NCI-H2227 (cell line): ENCODE measurements at regions not wholly inside any gene's neighbourhood (a gene's known extent, or its start where the extent isn't known, plus 50 kb on each side); places are given as distances from the start of the nearest gene placed in this dataset.

Experiments used
- DNase-seq: peaks from one replicate; lab custom pipeline; 2025; ENCODE audit not compliant: unreplicated experiment; lab: John Stamatoyannopoulos, UW

DNA sequence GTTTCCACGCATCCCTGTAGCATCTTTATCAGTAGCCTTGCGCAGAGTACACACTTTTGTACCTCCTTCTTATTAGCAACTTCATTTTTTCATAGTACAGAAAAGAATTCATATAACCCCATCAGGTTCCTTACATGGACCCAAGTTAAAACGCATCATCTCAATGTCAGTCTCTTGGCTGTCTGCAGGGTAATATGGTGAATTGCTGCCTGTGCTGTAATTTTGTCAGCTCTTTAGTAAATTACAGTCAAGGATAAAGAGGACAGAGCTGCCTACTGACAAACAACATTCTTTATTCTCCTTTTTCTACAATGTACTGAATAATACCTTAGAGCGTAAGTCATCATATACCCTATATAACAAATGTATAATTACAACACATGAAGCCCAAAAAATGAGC, 222.5 kb downstream of the MRPL39 start:
- no peak for DNase-seq

- DNase-seq: no peak
Observed at GRCh38 chr21:25383545-25383944, 223.7 kb downstream of the MRPL39 start.

GRCh38 chr21:25381936-25382452, 225.3 kb downstream of the MRPL39 start:
- DNase-seq: no peak

- no peak for DNase-seq
Observed at GRCh38 chr21:25375675-25376074, 231.6 kb downstream of the MRPL39 start.

DNA sequence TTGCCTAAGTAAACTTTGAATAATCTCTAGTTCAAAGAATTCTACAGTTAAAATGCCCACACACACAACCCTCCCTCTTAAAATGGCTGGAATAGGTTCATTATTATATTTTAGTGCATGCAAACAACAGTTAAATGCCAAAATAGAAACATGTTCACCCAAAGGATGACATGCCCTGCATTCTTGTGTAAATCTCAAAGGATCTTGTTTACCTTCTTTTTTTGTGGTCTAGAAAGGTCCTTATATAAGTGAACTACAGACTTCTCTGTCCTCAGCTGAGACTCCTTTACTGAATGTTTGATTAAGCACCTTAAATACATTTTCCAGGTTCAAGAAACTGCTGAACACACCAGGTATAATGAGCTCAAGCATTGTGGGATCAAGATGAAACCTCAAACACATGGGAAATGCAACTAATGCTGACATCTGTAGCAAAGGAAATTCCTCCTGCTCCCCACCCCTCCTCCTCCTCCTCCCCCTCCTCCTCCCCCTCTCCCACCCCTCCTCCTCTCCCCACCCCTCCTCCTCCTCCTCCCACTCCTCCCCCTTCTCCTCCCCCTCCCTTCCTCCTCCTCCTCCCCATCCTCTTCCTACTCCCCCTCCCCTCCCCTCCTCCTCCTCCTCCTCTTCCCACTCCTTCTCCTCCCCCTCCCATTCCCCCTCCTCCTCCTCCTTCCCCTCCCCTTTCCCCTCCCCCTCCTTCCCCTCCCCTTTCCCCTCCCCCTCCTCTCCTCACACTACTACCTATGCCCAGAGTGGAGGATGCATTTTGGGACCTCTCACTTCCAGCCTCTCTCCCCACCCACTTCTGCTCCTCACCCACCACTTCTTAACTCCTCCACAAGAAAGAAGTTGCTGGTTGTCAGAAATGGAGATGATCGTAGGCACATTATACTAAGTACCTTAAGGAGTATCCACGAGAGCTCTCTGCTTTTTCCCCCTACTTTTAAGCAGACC, 233.9 kb downstream of the MRPL39 start:
- no peak for DNase-seq

DNA sequence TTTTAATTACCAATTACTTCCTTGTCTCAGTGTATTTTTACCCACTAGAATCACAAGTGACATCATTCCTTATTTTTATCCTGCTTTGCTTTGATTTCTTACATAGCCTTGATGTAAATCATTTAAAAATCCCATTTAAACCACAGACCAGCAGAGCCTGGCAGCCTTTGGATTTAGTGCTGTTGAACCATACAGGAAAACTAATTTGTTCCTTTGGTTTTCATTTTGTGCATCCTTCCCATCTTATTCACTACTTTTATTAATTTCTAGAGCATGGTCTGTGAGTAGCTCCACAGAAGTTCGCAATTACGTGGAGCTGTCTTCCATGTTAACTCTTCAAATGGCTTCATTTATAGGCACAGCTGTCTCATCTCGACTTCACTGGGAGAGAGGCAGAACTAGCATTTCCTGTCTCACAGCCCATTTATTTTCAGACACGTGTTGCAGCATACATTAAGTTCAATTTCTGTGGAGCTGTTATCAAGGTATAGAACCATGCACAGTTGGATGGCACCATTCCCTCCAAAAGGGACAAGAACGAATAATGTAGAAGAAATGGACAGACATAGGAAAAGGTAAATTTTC, 235.3 kb downstream of the MRPL39 start:
- DNase-seq: no peak

GRCh38 chr21:25370311-25370744, 237.0 kb downstream of the MRPL39 start:
- no peak for DNase-seq

DNA sequence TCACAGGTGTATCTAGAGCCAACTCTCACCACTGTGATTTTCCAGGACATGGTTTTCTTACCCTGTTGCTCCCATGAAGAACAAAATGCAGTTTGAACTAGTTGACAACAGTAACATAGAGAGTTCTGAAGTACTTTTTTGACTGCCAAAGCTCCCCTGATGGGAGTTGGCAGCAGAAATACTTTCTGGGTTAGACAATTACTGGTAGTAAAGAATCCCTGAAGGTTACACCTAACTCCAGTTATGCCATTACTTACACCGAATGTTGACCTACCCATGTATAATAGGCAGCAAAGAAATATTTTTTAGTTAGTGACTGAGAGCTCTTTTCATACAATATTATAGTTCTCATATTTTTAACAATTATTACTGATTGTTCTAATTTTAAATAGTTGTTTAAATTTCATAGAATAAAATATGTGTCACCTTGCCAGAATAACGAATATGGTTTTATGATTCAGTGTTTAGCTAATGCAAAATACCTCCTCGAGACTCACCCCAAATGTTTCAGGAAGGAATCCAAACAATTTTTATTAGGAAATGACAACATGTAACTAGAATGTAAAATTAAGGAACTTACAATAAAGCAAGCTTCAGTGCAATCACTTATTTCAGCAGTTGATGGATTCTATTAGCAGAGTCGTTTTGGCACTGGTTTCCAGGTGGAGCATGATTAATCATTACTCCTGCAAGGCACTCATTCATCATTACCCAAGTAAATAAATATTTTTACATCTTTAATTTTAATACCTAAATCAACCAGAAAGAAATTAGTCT, 237.6 kb downstream of the MRPL39 start:
- DNase-seq: no peak

- DNase-seq: no peak
Observed at GRCh38 chr21:25368531-25368930, 238.8 kb downstream of the MRPL39 start.

DNA sequence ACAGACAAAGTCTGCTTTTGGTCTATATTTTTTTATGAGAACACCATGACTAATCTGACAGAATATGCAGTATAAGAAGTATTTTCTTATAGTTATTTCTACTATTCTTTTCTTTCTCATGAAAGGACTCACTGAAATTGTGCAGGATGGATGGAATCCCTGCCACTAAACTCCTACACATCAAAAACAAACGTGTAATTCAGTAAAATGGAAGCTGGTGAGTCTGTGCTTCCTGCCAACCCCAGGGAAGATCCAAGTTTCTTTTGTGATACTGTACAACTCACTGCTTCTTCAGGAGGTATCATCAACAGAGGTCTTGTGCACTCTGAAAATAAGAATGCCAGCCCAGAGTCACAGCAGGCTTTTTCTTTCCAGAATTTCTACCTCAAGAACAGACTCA, 241.2 kb downstream of the MRPL39 start:
- no peak for DNase-seq

- DNase-seq: no peak
Observed at GRCh38 chr21:25362375-25363267, 244.7 kb downstream of the MRPL39 start.

GRCh38 chr21:25361765-25362164, 245.5 kb downstream of the MRPL39 start:
- DNase-seq: no peak

- DNase-seq: no peak
Observed at GRCh38 chr21:25361097-25361496, 246.2 kb downstream of the MRPL39 start.

GRCh38 chr21:25360593-25360992, 246.7 kb downstream of the MRPL39 start:
- no peak for DNase-seq

DNA sequence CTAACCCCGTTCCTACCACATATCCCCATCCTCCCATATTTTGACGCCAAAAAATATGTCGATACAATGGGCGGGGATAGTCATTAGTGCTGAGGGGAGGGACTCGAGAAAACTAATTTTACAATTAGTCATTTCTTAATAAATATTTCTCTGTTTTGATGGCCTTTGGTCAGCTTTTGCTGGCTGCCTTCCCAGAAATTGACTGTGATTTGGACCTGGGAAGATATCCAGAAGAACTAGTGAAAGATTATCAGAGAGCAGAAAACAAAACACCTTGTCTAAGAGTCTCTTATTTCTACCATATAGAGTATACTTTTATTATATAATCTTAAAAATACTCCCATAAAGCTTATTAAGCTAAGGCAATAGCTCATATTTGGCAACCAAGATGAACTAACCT, 247.6 kb downstream of the MRPL39 start:
- DNase-seq: no peak

- no peak for DNase-seq
Observed at GRCh38 chr21:25350056-25350455, 257.2 kb downstream of the MRPL39 start.

DNA sequence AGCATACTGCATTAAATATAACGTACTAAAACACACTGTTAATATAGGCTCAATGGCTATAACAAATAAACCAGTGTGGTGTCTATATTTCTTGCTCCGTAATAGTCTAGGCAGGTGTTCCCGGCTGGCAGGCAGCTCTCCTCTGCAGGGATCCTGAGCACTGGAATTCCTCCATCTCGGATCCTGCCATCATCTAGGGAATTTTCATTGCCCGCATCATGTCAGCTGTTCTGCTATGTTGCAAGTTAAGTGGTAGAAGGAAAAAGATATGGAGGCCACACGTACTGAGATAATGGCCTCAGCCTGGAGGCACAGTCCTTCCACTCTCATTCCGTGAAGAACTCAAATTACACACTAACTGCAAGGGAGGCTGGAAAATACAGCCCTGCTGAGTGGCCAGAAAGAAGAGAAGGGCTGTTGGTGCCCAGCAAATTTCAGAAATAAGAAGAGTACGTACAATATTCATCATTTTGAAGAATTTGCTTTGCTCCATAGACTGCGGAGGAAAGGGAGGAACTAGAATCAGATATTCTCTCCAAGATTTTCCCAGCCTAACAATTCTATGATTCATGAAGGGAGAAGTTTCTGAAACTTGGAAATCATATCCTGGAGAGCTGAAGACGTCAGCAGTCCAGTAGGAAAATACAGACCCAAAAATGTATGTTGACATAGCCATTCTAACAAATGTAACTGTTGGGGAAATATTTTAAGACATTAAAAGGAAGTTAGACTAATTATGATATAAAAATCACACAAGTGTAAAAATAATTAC, 263.3 kb downstream of the MRPL39 start:
- no peak for DNase-seq

DNA sequence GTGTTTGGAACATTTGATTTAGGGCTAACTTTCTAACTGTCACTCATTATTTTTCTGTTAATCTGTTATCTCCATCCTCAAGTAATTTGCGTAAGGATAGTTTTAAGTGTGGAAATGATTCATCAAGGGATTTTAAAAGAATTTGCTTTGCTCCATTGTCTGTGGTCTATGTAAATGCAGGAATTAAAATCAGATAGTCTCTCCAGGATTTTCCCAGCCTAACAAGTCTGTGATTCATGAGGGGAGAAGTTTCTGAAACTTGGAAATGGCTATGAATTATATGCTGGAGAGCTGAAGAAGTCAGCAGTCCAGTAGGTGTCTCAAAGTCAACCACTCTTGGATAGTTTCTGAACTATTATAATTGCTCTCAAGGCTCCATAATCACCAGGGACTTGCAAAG, 264.5 kb downstream of the MRPL39 start:
- no peak for DNase-seq

- no peak for DNase-seq
Observed at GRCh38 chr21:25341981-25342380, 265.3 kb downstream of the MRPL39 start.

DNA sequence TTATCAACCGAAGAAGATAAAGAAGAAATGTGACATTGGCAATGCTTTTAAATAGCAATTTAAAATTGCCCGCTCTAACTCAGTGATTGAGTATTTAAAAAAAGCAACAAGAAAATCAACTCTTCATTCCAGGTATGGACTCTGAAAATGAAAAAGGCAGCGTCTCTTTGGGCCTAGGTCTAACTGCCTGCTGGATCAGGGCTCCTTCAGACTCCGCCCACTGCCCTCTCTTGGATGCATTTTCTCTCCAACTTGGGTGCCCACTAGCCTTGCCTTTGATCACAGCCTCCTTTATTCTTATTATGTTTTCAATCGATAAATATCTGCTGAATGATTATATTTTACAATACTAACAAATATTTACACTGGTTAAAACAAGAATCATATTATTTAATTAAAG, 268.9 kb downstream of the MRPL39 start:
- no peak for DNase-seq
